ENCODE measurements at regions not wholly inside any gene's neighbourhood (a gene's known extent, or its start where the extent isn't known, plus 50 kb on each side); places are given as distances from the start of the nearest gene placed in this dataset.

DNA sequence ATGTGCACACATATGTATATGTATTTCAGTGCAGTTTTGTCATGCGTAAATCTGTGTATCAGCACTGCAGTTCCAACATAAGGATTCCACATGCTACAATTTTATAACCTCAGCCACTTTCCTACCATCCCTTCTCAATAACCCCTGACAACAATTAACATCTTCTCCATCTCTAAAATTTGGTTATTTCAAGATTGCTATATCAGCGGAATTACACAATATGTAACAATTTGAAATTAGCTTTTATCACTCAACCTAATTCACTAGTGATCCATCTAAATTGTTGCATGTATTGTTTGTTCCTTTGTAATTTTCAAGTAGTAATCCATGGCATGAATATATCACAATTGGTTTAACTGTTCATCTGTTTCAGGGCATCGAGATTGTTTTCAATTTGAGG is 511.3 kb downstream of the HAO1 start:
- FAIRE-seq = no peak

DNA sequence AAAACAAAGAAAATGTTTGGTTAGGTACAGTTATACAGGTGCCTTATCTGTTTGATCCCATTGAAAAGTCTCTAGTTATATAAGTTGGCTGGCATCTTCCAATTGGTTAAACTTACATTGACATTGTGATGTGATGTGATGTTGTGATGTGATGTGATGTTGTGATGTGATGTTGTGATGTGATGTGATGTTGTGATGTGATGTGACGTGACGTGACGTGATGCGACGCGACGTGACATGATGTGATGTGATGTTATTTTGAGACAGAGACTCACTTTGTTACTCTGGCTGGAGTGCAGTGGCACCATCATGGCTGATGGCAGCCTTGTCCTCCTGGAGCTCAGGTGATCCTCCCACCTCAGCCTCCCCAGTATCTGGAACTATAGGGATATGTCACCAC is 507.6 kb downstream of the HAO1 start:
- no peak for FAIRE-seq

DNA sequence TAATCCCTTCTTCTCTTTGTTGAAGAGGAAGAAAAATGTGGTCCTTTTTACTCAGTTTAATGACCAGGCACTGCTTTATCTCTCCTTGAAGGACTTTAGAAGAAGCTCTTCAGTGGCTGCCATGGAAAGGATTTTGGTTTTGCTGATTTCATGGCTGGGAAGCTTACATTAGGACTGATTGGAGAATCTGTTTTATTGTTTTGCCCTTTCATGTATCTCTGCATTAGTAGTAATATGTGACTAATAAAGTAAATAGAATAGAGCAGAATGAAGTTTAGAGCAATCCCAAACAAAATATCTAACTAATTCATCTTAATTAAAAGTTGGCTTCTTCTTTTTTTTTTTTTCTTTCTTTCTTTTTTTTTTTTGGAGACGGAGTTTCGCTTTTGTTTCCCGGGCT is 502.9 kb downstream of the HAO1 start:
- FAIRE-seq = no peak

DNA sequence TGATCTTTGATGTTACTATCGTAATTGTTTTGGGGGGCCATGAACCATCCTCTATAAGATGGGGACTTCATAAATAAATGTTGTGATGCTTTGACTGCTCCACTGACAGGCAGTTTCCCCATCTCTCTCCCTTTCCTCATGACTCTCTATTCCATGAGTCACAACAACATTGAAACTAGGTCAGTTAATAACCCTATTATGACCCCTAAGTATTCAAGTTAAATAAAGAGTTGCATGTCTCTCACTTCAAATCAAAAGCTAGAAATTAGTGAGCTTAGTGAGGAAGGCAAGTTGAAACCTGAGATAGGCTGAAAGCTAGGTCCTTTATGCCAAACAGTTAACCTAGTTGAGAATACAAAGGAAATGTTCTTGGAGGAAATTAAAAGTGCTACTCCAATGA is 491.0 kb downstream of the HAO1 start:
- FAIRE-seq = no peak

DNA sequence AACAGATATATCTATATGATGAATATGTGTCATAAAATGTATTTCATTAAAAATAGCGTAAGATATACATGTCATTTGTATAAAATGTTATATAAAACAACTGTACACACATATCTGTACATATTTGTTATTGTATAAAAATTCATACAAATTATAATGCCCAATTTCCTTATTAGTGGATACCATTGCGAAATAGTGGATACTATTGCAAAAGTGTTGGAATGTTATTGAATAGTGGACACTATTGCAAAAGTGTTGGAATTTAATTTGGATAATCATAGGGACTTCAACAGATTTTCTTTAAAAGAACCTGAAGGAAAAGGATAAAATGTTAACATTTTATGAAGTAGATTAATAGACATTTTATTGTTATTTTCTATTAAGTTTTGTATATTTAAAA is 487.4 kb downstream of the HAO1 start:
- FAIRE-seq = no peak

DNA sequence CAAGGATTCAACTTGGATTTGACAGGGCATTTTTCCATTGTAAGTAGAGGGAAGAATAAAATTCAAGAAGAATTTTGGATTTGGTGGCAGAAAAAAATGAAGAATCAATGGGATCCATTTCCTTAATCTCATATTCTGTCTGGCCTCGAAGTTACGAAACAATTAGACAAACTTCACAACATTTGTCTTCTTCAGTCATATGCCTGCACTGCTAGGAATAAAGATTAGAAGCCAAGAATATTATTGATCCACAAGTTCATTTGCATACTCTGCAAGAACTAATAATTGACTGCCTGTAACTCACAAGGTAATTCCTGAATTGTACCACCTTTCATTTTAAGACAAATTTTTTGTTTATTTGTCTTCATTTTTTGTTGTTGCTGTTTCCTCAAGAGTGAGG is 486.2 kb downstream of the HAO1 start:
- no peak for FAIRE-seq

DNA sequence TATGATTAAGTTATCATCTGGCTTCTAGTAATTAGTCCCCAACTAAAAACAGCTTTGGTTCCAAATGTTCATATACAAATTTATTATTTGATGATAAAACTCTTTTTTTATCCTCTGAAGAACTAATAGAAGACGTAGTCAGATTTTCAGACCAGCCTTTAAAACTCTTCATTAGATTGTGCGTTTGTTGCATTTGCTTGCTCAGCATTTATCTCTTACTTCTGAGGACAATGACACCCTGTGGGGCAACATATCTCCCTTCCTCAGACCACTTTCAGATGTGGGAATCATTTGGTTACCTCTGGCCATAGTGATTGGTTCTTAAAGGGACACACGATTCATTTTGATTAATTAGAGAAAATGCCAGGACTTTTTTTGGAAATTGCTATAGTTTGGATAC is 481.8 kb downstream of the HAO1 start:
- FAIRE-seq = no peak

DNA sequence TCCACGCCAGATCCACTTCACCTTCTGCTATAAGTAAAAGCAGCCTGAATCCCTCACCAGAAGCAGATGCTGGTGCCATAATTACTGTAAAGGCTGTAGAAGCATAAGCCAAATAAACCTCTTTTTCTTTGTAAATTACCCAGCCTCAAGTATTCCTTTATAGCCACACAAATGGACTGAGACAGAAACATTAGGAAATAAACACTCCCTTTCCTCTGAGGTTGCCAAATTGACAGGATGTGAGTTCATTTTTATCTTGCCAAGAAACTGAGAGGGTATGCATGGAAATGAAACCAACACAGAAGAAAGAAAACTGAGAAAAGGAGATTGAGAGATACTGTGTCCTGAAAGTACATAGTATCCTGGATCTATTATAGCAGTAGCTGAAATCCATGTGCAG is 481.2 kb downstream of the HAO1 start:
- no peak for FAIRE-seq

DNA sequence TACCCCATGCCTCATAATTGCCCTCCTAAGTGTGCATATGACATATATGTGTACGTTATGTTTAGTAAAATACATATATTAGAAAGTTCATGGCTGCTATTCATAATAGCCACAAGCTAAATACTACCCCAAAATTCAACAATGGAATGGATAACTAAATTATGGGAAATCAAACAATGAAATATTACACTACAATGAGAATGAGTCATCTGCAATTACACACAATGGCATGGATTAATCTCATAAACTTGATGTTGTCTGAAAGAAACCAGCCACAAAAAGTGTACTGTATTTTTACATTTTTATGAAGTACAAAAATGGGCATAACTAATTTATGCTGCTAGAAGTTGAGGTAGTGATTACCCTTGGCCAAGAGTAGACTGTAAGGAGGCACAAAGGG is 477.0 kb downstream of the HAO1 start:
- no peak for FAIRE-seq

DNA sequence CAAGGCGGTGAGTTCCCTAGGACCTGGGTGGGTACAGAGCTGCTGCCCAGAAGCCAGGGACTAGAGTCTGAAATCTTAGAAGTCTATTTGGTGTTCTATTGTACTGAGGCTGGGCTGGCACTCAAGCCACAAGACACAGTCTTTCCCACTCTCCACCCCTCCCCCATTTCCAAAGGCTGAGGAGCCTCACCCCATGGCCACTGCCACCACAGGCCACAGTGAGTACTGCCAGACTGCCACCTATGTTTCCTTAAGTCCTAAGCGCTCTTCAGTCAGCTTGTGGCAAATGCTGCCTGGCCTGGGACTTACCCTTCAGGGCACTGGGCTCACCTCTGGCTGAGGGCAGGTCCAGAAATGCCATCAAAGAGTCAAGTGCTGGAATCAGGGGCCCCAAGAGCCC is 469.3 kb downstream of the HAO1 start:
- FAIRE-seq = no peak

DNA sequence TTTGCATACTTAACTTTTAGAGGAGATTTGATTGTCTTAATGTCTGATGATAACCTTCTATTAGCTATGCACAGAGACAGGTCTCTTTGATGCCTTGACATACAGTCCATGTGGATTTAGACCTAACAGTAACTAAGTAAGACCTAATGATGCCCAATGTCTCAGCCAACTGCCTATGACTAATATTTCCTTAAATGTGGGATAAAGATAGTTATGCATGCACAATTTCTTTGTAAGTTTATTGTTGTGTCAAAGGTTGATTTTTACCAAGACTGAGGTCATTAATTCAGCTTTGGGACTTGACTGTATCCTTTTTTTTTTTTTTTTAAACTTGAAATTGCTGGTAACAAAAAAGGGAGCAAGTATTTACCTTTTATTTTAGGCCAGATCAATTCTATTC is 450.0 kb downstream of the HAO1 start:
- FAIRE-seq = no peak

DNA sequence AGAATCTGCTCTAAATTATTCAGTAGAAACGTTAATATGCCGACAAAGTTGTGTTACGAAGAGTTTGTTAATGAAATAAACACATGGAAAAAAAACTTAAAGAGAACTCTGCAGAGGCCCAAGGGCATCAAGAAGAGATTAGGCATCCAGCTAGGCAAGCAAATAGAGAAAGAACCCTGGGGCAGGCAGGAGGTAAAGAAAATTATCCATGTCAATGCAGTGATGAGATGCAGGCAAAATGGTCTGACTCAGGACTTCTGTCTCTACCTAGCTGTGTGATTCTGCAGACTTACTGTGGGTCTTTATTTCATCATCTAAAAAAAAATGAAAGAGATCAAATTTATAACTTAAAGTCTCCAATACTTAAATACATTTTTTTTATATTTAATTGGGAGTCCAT is 448.0 kb downstream of the HAO1 start:
- no peak for FAIRE-seq

DNA sequence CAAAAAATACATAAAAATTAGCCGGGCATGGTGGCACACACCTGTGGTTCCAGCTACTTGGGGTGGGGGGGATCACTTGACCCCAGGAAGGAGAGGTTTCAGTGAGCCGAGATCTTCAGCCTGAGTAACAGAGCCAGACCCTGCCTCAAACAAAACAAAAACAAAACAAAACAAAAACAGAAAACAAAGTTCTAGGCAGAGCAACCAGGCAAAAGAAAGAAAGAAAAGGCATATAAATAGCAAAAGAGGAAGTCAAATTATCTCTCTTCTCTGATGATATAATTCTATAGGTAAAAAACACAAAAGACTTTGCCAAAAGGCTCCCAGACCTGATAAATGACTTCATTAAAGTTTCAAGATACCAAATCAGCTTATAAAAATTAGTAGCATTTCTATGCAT is 446.9 kb downstream of the HAO1 start:
- FAIRE-seq = no peak

DNA sequence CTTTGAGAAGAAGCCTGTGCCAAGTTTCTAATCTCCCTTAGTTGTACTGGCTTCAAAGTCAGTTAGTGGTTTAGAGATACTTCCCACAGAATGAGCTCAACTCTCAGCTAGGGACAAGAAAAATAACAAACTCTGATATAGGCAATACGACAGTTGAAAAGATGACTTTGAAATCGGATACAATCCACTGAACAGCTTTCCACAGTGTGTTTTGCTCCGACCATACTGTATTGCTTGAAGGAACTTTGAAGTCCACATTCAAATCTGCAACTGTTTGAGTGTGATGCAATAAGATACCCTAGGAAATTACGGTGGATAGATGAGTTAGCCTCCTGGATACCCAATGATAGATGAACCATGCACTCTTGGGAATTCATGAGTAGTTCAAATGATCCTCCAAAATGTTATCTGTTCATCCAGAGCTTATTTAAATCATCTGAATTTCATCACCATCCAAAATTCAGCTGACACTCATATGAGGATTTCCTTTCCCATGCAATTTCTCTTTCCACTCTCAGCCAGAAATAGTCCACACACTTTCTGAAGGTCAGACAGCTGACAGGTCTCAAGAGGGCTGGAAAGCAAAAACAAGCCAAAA is 443.8 kb downstream of the HAO1 start:
- no peak for FAIRE-seq

DNA sequence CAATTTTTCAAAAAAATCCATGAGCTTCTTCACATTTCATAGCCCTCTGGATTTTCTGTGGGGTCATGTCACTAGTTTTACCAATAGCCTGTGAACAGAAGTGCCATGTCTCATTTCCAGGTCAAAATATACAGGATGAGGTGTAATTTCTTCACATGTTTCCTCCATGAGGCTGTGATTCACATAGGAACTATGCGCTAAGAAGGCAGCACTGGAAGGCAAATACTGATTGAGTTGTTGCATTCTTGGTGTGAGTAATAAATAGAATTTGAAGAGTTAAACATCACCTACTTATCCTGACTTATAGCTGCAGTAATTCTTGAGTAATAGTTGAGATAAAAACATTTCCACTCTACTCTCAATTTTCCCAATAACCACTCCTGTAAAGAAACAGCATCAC is 442.3 kb downstream of the HAO1 start:
- no peak for FAIRE-seq

DNA sequence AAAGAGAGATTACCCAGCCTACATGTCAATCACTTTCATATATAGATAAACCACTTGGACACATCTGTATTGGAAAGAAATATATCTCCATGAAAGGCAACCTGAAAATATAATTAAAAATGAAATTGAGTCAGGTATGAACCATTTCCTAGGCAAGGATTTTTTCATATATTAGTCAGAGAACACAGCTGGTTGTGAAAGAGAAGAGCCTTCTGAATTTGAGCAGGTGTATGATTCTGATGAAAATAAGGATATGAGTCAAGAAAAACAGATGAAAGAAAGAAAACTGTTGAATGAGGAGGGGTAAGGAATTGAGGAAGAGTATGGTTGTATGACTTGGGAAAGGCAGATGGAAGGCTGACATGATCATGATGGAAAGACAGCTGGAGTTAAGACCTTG is 441.1 kb downstream of the HAO1 start:
- FAIRE-seq = no peak

DNA sequence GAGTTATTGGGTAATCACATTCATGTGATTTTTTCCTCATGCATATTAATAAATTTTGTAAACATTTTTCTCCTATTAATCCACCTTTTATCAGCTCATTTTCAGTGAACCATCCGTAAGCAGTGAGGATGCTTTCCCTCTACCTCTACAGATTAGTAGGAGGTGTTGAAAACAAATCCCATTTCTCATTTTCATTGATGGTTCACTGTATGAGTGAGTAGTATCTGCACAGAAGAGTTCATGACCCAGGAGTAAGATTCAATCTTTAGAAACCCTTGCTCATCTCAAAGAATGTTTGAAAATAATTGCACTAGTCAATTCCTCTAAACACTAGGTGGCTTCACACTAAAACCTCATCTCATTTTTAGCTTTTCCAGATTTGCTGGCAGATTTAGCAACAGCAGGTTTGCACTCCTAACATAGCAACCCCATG is 440.0 kb downstream of the HAO1 start:
- no peak for FAIRE-seq

DNA sequence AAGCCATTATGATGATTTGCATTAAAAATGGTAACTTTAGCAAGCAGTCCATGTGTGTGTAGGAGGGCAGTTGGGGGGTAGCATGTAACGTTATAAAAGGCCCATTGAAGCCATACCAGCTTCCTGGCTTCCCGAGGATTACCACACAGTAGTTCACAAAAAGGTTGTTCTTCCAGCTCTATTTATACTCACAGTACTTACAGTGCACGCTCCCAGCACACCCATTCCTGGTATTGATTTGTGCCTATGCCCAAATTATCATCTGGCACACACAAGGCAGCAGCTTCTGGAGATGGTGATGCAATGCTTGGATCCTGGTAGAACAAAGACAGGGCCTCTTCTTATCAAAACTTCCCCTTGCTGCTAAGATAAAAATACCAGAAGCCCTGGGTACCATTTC is 436.8 kb downstream of the HAO1 start:
- no peak for FAIRE-seq

DNA sequence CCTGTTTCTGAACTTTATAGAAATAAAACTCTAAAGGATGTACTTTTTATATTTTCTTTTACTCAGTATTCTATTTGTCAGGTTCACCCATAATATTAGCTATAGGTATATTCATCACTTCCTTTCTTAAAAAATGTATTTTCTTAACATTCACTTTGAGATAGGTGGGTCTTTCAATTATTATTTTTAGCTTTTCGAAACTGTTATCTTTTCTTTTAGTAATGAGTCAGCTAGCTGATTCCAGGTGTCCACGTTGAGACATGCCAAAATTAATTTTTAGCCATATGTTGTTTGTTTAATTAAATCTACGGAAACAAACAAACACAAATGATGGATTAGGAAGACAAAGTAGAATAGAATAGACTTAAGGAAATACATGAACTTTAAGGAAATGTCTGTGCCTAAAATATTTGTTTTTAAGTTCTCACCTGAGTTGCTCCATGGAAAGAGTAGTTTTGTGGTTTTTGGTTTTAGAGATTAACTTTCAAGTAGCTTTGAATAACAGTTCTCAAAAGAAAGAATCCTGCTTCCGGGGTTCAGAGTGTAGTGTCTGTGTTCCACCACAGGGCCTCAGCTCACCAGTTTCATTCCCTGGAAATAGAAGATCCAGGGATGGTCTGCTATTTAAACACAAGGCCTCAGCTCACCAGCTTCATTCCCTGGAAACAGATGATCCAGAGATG is 435.0 kb downstream of the HAO1 start:
- FAIRE-seq = no peak

DNA sequence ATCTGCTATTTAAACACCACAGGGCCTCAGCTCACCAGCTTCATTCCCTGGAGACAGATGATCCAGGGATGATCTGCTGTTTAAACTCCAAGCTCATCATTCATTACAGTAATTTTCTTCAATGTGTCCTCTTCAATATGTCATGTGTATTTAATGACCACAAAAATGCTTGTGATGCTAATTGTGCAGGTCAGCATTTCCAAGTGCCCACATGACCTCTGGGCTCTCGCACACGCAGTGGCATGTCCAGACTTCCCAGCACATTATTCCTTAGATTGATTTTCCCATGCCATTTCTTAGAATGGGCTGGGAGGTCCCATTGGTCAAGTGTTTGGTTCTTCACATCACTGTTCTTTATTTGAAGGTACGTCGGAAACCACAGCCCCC is 434.4 kb downstream of the HAO1 start:
- no peak for FAIRE-seq

DNA sequence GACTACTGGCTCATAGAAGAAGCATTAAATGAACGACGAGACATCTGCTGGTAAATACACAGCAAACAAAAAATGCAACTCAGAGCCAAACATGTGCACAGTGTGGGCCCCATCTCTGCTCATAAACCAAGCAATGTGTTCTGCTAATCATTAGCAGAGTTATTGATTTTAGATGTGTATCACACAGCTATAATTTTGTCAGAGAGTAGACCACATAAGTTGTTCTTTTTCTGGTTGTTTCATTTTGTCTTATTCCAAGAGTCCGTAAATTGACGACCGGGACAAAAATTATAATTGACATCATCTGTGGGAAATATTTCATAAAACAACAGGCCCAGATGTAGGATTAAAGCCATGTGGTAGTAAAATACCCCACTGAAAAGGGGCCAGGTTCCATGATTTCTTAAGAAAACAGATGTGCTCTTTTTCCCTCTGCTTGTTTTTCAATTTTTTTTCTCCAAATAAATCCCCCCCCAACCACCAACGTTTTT is 423.6 kb downstream of the HAO1 start:
- no peak for FAIRE-seq

DNA sequence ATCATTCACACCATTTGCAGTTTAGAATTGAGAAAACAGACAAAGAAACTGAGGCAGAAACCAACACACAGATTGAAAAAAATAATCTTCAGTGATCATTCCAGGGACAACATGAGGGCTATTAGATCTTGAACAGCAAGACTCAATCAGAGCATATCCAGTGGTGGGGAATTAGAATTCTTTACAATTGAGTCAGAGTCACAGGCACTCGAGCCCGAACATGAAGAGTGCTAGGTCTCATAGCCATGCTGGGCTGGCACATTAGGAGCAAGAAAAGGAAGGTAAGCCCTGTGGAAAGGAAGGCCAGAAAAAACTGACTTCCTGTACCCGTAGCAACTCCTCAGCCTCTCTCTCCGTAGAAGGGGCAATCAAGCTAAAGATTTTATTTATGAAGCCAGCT is 419.9 kb downstream of the HAO1 start:
- no peak for FAIRE-seq

DNA sequence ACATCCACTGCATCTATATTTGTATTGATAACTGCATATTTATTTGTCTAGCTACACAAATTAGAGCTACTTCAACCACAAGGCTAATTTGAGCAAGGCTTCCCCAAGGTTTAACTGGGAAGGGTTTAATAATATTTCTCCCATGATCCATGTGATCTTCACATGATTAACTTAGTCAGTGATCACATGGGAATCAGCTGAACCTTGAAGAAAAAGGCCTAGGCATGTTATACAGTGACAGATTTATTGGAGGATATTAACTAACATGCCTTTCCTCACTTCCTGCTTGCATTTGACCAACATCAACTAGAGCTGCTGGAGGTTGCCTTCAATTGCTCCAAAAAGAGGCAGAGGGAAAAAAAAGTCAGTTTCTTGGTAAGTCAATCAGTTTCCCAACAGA is 417.0 kb downstream of the HAO1 start:
- no peak for FAIRE-seq

DNA sequence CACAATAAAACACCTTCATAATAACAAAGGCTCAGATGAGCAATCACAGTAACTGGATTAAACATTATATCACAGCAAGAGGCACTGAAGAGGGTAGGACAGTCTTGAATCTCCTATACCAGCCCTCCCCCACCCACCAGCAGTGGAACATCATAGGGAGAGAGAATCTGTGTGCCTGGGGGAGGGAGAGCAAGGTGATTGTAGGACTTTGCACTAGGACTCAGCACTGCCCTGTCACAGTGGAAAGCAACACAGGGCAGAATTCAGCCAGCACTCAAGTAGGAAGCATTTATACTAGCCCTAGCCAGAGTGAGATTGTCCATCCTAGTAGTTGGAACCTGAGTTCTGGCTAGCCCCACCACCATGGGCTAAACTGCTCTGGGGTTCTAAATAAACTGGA is 400.2 kb downstream of the HAO1 start:
- no peak for FAIRE-seq

DNA sequence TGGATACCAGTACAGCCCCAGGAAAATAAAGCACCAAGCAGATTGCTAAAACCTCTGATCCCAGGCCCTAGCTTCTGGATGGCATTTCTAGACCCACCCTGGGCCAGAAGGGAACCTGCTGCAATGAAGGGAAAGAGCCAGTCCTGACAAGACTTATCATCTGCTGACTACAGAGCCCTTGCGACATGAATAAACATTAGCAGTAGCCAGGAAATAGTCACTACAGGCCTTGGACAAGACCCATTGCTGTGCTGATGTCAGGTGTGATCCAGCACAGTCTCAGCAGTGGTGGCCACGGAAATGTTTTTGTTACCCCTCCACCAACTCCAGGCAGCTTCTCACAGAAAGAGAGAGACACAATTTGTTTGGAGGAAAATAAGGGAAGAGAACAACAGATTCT is 399.3 kb downstream of the HAO1 start:
- FAIRE-seq = no peak

All from TTC549 (cell line).